Caki2 (cell line): ENCODE measurements at regions not wholly inside any gene's neighbourhood (a gene's known extent, or its start where the extent isn't known, plus 50 kb on each side); places are given as distances from the start of the nearest gene placed in this dataset.
"Not testable (repeated sequence)": the region's sequence is repeated elsewhere in the genome, so short reads cannot be mapped to it uniquely, and the experiment has no call there.

ENCODE experiments used
- DNase-seq: peaks from one replicate; pipeline ENCODE4 v3.0.0-alpha.2; 2015; ENCODE audit warnings: low read depth
- in situ Hi-C: cut with HindIII; loops from 2 replicates; pipeline ENCODE4 v1.10.0; 2016; ENCODE audit warnings: low sequenced_read_pairs, low pct_unique_long_range_greater_than_20kb, mixed read lengths

DNA sequence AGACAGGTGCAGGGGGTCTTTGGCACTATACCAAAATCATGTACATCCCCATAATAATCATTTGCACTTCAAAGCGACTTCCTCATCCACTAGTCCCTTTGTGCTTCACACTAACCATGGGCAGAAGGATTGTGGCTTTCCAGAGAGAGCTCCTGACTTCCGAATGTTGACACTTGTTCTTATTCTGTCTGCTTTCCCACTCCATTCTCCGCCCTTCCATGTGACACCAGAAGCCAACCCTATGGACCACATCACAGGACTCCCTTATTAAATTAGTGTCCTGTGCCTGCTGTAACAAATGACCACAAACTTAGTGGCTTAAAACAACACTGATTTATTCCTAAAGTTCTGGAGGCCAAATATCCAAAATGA lies 91.6 kb downstream of the CMC2 start:
- in situ Hi-C loops = no loop called here

GRCh38 chr16:80914379-80915078 lies 92.2 kb downstream of the CMC2 start:
- in situ Hi-C loops = no loop called here
- no peak for DNase-seq

More for the DNA sequence above, 91.6 kb downstream of the CMC2 start:
- DNase-seq = no peak

DNA sequence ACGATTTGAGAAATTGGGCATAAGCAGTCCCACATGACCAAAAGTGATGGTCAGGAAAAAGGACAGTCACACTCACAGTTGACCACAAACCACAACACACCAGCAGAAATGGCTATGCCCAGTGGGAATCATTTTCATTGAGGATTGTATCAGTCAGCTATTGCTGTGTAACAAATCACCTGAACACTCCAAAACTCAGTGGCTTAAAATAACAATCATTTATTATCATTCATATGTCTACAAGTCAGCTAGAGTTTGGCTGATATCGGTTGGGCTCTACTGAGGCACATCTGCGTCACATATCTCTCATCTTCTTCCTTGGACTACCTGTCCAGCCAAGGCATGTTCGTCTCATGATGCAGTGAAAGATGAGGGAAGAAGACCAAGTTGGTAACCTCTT lies 93.3 kb downstream of the CMC2 start:
- no peak for DNase-seq
- in situ Hi-C loops = no loop called here

DNA sequence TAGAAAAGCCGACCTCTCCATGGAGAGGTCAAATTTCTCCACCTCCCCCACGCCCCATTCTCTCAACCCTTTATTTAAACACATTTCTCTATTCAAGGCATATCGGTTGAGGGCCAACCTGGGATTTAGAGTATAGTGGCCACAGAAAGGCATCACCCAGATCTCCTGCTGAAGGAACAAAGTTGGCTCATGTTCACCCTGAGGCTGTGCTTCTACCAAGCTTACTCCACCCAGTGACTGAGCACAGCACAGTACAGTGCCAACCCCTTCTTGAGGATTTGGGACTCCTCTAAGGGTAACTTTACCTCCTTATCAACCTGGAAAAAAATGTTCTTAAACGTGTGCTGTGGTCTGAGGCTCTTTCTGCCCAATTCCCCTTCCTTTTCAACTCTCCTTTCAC lies 94.0 kb downstream of the CMC2 start:
- DNase-seq = no peak
- in situ Hi-C loops = no loop called here

- in situ Hi-C loops = no loop called here
- DNase-seq = no peak
Measured at GRCh38 chr16:80910434-80910833, 96.3 kb downstream of the CMC2 start.

DNA sequence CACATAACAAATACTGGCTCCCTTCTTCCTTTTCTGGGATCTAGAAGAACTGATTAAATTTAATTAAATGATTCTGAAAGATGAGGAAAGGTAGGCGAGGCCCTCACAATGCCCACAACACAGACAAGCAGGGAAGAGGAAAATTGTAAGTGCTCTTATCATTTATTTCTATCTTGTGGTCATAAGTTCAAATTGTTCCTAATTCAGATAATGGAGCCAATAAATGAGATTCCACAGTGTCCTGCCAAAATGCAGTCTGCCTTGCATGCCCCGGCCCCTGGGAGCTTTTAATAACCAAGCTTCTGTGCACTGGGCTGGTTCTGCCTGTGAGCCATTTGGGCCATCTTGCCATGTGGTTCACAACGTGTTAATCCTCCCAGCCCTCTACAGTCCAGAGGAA lies 97.0 kb downstream of the CMC2 start:
- in situ Hi-C loops = no loop called here
- DNase-seq = no peak

DNA sequence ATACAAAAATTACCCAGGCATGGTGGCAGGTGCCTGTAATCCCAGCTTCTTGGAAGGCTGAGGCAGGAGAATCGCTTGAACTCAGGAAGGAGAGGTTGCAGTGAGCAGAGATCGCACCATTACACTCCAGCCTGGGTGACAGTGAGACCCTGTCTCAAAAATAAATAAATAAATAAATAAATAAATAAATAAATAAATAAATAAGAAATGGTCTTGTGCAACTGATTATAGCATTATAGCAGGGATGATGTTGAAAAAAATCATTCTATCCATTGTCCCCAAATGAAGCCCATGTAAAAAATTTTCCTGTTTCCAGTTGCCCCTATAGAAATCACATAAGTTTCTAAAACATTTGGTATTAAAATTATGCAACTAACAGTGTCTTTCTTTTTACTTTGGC lies 100.5 kb downstream of the CMC2 start:
- DNase-seq, in situ Hi-C loops: not testable (repeated sequence)

DNA sequence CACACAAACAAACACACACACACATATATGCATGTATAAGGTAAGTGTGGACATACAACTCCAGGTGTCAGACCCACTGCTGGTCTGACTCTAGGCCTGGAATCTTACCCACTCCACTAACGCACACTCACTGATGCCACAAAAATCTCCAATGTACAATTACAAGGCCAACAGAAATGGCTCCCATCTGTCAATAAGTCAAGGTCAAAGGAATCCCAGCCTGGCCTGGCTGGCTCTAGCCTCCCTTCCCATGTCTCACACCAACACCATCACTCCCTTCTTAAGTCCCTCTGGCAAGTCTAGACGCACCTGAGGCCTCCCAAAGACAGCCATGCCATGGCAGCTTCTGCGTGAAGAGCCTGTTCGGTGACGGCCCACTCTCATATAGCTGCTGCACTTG lies 99.2 kb upstream of the CDYL2 start:
- in situ Hi-C loops = no loop called here

DNA sequence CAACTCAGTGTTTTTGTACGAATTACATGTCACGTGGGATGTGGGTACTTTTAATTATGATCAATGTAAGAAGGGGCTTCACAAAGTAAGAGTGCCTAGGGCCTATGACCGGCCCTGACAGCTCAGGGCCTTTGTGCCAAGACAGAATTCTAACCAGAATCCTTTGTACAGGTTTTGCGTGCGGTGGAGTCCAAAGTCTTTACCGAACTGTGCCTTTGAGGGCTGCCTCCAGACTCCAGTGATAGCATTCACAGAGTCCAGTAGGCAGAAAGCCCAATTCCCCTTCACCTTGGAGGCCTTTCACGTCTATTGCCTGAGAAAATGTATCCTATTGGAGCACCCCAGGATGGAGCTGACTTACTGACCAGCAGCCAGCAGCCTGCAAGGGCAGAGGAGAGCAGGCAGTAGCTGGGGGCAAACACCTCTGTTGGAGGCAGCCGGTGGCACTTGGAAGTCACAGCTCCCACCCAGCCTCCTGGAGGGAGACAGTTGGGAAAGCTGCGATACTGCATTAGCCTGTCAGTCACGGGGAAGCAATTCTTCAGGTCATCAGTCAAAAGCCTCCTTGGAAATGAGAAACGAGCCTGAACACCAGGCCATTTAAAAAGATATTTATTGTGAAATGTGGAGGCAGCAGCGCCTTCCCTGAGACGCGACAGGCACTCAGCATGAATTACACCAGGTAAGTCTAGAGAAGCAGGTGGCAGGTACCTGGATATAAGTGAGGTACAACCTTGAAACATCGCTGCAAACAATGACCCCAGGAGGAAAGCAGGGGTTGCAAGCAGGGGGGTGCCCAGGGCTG lies 98.1 kb upstream of the CDYL2 start:
- in situ Hi-C loops = no loop called here
- DNase-seq = no peak

More for the DNA sequence above, 99.2 kb upstream of the CDYL2 start:
- DNase-seq = no peak

DNA sequence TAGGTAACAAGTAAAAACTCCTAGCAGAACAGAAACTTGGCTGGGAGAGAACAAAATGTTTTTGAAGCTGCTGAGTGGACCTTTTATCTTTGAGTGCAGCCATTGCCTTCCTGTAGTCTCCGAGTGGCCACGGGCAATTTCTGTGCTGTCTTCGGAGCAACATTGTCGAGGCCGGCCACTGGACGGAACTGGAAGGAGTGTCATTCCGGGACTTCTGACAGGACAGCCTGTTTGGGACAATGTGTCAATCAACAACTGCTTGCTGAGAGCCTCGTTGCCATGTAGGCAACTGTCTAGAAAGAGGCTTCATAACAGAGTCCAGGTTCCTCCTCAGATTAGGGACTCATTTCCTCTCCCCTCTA lies 96.2 kb upstream of the CDYL2 start:
- no peak for DNase-seq
- in situ Hi-C loops = no loop called here

- DNase-seq = peak; percentile 2
- in situ Hi-C loops = no loop called here
Measured at GRCh38 chr16:80899809-80900592, 95.6 kb upstream of the CDYL2 start.

GRCh38 chr16:80896776-80897175 lies 92.4 kb upstream of the CDYL2 start:
- in situ Hi-C loops = no loop called here
- no peak for DNase-seq

DNA sequence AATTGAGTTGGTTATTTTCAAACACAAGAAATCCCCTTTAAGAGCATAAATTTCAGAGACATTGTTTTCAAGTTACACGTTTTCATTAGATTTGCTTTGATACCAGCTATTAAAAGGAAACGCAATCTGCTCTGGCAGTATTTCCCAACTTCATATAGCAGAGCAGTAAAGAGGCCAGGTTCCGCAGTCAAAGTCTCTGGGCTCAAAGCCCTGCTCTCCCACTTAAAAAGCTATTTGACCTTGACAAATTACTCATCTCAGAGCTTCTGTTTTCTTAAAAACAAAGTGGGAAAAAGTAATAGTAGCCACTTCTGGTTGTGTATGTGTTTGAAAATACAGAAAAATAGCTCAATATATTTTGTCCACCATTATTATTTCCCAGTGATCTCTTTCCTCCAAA lies 89.7 kb upstream of the CDYL2 start:
- in situ Hi-C loops = no loop called here
- no peak for DNase-seq

- DNase-seq = no peak
- in situ Hi-C loops = no loop called here
Measured at GRCh38 chr16:80893686-80894085, 89.3 kb upstream of the CDYL2 start.

- in situ Hi-C loops = not testable (repeated sequence)
Measured at GRCh38 chr16:80892395-80892794, 88.0 kb upstream of the CDYL2 start.

GRCh38 chr16:80889779-80890359 lies 85.5 kb upstream of the CDYL2 start:
- no peak for DNase-seq
- in situ Hi-C loops = no loop called here

More at GRCh38 chr16:80892395-80892794, 88.0 kb upstream of the CDYL2 start:
- DNase-seq = peak; percentile 6

GRCh38 chr16:80887062-80887461 lies 82.7 kb upstream of the CDYL2 start:
- in situ Hi-C loops = no loop called here
- DNase-seq = peak; percentile 16

DNA sequence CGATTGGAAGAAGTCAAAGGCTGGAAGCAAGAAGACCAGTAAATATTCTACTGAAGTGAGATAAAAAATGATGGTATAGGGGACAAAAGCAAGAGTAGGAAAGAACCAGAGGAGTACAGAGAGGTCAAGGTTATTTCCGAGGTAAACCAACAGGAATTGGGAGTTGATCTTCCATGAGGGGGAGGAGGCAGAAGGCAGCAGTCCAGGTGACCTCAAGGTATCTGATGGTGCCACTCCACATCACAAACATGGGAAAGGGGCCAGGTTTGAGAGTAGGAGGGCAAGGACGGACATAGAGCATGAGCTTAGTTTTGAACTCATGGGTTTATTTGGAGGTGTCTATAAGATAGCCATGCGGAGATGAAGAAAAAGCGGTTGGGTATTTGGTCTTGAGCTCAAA lies 79.4 kb upstream of the CDYL2 start:
- in situ Hi-C loops = no loop called here
- no peak for DNase-seq

DNA sequence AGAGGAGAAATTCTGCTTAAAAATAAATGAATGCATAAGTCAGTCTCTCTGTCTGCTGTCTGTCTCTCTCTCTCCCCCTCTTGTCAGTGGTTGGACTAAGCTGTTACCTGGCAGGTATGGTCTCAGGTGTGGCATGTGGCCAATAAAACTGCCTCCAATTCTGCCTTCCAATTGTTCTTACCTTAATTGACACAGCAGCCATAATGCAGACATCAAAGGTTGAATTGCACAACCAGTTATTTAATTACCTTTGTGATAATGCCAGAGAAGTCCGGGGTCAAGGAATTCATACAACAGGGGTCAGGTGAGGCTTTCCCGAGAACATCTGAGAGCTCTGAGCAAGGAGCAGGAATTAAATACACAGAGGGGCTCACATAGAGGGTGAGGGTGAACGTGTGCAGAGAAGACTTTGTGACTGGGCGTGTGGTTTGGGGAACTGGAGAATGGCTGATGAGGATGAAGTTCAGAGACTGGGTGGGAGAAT lies 78.8 kb upstream of the CDYL2 start:
- DNase-seq = no peak
- in situ Hi-C loops = no loop called here
